ENCODE measurements at regions not wholly inside any gene's neighbourhood (a gene's known extent, or its start where the extent isn't known, plus 50 kb on each side); places are given as distances from the start of the nearest gene placed in this dataset.

GRCh38 chrX:13936521-13937225, 93.0 kb downstream of the GEMIN8 start:
- no peak overlapping the region for H3K27ac ChIP-seq
- H3K4me1 ChIP-seq = peaks cover 0 to 17% (median 8%) of the 10 kb centered on the region in 4 donors
- no peak for TF ChIP-seq CTCF (IDR thresholded peaks at IDR 0.05)
- no peaks in the 10 kb centered on the region for H3K9me3 ChIP-seq
- no peaks in the 10 kb centered on the region for H3K36me3 ChIP-seq
- H3K27me3 ChIP-seq = peaks cover 0 to 6% of the 10 kb centered on the region in 2 donors
- intact Hi-C loops (cut with DNase I; ENCODE audit: low total_unique reads) = no loop called here
- DNase-seq = no peak
- H3K4me3 ChIP-seq = no peak overlapping the region

DNA sequence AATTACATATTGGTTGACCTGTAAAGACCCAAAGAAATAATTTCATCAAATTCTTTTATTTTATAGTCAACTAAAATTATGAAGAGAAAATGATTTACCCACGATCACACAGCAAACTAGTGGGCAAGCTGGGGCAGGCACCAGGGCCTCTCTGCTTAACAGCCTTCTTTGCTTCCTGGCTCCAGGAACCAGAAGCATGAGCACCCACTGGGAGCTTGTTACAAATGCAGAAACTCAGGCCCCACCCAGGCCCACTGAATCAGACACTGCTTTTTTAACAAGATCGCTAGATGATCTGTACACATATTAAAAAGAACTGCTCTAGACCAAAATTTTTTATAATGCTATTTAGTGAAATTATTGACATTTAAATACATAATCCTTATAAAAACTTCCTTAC, 95.0 kb downstream of the GEMIN8 start:
- Histone ChIP-seq H3K9me3 (no peaks in the 10 kb centered on the region), H3K4me3 (no peak overlapping the region), H3K27ac (no peak overlapping the region), H3K36me3 (no peaks in the 10 kb centered on the region), H3K4me1 (peaks cover 0 to 17% (median 8%) of the 10 kb centered on the region in 4 donors), H3K27me3 (peaks cover 0 to 6% of the 10 kb centered on the region in 2 donors)
- intact Hi-C loops (cut with DNase I; ENCODE audit: low total_unique reads) = no loop called here
- no peak for DNase-seq
- no peak for TF ChIP-seq CTCF (IDR thresholded peaks at IDR 0.05)

DNA sequence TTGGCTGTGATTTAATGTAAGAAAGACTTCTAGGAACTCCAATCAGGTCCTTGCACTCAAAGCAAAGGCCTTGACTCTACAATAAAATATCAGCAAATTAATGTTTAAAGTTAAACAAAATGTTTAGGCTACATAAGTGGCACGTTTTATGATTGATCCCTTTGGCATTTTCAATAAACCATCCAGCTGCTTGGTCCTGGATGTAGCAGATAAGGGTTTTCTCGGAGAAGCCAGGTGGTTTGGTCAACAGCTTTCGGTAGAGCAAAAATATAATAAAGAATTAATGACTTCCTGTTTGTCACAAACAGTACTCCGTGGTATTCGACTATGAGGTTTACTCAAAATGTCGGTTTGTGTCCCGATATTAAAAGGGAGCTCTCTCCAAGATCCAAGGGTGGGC, 95.8 kb downstream of the GEMIN8 start:
- H3K27ac ChIP-seq = no peak overlapping the region
- peaks cover 0 to 6% of the 10 kb centered on the region in 2 donors for H3K27me3 ChIP-seq
- no peaks in the 10 kb centered on the region for H3K9me3 ChIP-seq
- TF ChIP-seq CTCF (IDR thresholded peaks at IDR 0.05) = no peak
- no peak for DNase-seq
- no peaks in the 10 kb centered on the region for H3K36me3 ChIP-seq
- H3K4me3 ChIP-seq = no peak overlapping the region
- intact Hi-C loops (cut with DNase I; ENCODE audit: low total_unique reads) = no loop called here
- peaks cover 0 to 16% (median 7%) of the 10 kb centered on the region in 4 donors for H3K4me1 ChIP-seq

DNA sequence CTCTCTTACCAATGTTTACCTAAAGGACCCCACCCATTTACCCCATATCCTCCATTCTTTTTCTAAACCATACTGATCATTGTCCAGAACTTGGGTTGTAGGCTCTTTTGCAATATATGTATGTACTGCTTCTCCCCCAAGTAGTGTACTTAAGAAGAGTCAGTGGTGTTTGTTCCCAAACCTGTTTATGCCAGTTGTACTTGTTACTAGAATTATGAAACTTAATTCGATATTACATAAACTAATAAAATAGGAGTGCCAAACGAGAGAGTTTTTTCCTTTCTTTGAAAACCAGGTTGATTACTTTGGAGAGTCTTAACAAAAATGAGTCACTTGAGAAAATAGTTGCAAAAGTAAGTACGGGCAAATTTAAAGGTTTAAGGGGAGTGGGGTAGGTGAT, 96.3 kb downstream of the GEMIN8 start:
- no peaks in the 10 kb centered on the region for H3K36me3 ChIP-seq
- intact Hi-C loops (cut with DNase I; ENCODE audit: low total_unique reads) = no loop called here

DNA sequence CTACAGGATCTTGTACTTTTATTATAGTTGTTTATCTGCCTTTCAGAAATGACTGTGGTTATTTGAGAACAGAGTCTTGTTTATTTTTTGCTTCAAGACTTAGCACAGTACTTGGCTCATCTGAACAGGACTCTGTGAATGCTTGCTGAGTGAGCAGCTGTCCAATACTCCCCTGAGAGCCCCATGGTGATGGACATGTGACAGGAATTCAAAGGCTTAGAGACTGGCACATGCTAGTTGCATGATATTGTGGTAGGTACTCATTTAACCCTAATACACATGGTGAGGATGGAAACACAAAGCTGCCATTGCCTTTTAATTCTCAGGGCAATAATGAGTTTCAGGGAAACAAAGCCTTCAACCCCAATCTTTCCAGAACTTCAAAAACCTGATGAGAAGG, 97.3 kb downstream of the GEMIN8 start:
- Histone ChIP-seq H3K4me3 (no peak overlapping the region), H3K9me3 (no peaks in the 10 kb centered on the region), H3K27ac (no peak overlapping the region), H3K27me3 (no peaks in the 10 kb centered on the region), H3K4me1 (peaks cover 0 to 2% (median under 1%) of the 10 kb centered on the region in 4 donors), H3K36me3 (no peaks in the 10 kb centered on the region)
- no peak for DNase-seq
- intact Hi-C loops (cut with DNase I; ENCODE audit: low total_unique reads) = no loop called here
- TF ChIP-seq CTCF (IDR thresholded peaks at IDR 0.05) = no peak

More for the DNA sequence above, 96.3 kb downstream of the GEMIN8 start:
- H3K27me3 ChIP-seq = peaks cover 0 to 3% of the 10 kb centered on the region in 2 donors
- H3K4me1 ChIP-seq = peaks cover 0 to 11% (median 4%) of the 10 kb centered on the region in 4 donors
- no peak overlapping the region for H3K27ac ChIP-seq
- DNase-seq = no peak
- H3K4me3 ChIP-seq = no peak overlapping the region
- no peaks in the 10 kb centered on the region for H3K9me3 ChIP-seq
- TF ChIP-seq CTCF (IDR thresholded peaks at IDR 0.05) = no peak
